ENCODE measurements at regions not wholly inside any gene's neighbourhood (a gene's known extent, or its start where the extent isn't known, plus 50 kb on each side); places are given as distances from the start of the nearest gene placed in this dataset.

DNA sequence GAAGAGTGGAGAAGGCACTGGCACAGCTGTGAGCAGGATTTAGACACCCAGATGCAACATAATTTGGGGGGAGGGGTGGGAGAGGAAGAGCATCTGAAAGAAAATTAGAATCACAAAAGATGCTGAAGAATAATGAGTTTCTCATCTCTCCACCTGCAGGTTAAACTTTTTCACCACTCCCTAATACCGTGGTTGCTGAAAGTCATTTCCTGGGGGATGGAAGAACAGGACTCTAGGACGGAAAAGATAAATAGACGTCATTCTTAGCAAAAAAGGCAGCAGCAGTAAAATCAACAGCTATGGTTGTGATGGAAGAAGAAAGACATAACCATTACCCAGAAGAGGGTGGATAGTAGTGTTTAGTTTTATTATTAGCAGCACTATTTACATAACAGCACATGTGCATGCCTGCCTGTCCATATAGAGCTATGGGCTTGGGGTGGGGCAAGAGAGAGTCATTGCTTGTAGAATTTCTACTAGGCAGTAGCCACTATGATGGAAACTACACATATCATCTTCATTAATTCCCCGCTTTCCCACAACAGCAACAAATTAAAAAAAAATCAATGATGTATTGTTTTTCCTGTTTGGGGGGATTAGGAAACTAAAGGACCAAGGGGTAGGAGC is 212.2 kb downstream of the TRIB2 start:
- H3K27ac ChIP-seq (replicated peaks in 1 of 4), result no peak overlapping the region
- WGBS, result 41% methylated on average over 4 of the region's 4 CpGs
- DNase-seq (ENCODE audit: extremely low spot score), result no peak
- no peaks in the 10 kb centered on the region for H3K27me3 ChIP-seq
- H3K9me3 ChIP-seq, result no peaks in the 10 kb centered on the region
- TF ChIP-seq EP300 (IDR thresholded peaks at IDR 0.05), result no peak
- TF ChIP-seq POLR2AphosphoS5 (IDR thresholded peaks at IDR 0.05), result no peak
- H3K4me3 ChIP-seq, result no peak overlapping the region
- intact Hi-C loops (cut with DNase I), result loop anchor here (10.0 kb wide), 1 partner anchor 474 kb away; no protein-coding TSS in a partner anchor
- H3K4me1 ChIP-seq, result peaks cover 0 to 16% (median 6%) of the 10 kb centered on the region in 4 donors
- H3K36me3 ChIP-seq, result no peaks in the 10 kb centered on the region

DNA sequence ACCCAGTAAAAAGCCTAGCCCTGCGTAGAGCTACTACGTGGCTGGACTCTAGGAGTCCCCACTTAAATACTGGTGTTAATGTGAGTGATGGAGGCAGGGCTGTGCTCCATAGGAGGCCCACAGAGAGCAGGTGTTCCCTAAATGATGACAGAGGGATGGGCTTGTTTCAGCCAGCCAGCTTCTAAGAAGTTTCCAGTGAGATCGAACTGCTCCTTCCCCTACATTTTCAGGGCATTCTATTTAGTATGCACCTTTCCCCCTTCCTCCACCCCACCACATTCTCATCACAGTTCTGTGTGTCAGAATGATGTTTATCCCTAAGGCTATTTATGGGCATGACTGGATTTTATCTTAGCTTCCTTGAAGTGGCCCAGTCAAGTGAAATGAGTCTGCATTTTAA is 213.0 kb downstream of the TRIB2 start:
- TF ChIP-seq POLR2A (IDR thresholded peaks at IDR 0.05; ENCODE audit: low read depth) (no peak), EP300 (IDR thresholded peaks at IDR 0.05) (no peak), POLR2AphosphoS5 (IDR thresholded peaks at IDR 0.05) (no peak)
- TF ChIP-seq, protein P1, sequence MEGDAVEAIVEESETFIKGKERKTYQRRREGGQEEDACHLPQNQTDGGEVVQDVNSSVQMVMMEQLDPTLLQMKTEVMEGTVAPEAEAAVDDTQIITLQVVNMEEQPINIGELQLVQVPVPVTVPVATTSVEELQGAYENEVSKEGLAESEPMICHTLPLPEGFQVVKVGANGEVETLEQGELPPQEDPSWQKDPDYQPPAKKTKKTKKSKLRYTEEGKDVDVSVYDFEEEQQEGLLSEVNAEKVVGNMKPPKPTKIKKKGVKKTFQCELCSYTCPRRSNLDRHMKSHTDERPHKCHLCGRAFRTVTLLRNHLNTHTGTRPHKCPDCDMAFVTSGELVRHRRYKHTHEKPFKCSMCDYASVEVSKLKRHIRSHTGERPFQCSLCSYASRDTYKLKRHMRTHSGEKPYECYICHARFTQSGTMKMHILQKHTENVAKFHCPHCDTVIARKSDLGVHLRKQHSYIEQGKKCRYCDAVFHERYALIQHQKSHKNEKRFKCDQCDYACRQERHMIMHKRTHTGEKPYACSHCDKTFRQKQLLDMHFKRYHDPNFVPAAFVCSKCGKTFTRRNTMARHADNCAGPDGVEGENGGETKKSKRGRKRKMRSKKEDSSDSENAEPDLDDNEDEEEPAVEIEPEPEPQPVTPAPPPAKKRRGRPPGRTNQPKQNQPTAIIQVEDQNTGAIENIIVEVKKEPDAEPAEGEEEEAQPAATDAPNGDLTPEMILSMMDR (IDR thresholded peaks at IDR 0.05), result no peak
- Histone ChIP-seq H3K36me3 (no peaks in the 10 kb centered on the region), H3K27ac (replicated peaks in 1 of 4) (no peak overlapping the region), H3K4me3 (no peak overlapping the region), H3K4me1 (peaks cover 0 to 16% (median 6%) of the 10 kb centered on the region in 4 donors), H3K9me3 (no peaks in the 10 kb centered on the region), H3K27me3 (no peaks in the 10 kb centered on the region)
- no peak for DNase-seq (ENCODE audit: extremely low spot score)
- 88% methylated on average over 3 of the region's 3 CpGs for WGBS
- intact Hi-C loops (cut with DNase I), result loop anchor here (2.0 to 10.0 kb wide), 5 partner anchors 75 to 1067 kb away; partner anchors contain the start of gene TRIB2

DNA sequence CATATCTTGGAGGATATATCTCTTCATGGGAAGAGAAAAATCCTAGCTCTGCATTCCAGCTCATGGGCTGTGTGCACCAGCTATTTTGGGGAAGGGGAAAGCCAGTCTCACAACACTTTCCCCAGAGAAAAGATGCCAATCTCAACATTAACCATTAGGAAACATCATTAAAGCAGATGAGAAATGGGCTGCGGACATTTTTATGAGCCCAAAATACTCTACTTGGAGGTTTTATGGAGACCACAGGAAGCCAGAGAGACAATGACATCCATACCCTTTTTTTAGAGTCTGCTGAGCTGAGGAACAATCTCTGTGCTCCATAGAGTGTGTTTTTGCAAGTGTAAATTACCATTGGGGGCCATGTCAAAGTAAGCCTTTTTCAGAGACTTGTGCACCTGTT is 213.7 kb downstream of the TRIB2 start:
- TF ChIP-seq POLR2AphosphoS5 (IDR thresholded peaks at IDR 0.05) (no peak), EP300 (IDR thresholded peaks at IDR 0.05) (no peak), POLR2A (IDR thresholded peaks at IDR 0.05; ENCODE audit: low read depth) (no peak)
- TF ChIP-seq, protein P1 (IDR thresholded peaks at IDR 0.05), result no peak
- no peak overlapping the region for H3K27ac ChIP-seq (replicated peaks in 1 of 4)
- DNase-seq (ENCODE audit: extremely low spot score), result no peak
- H3K27me3 ChIP-seq, result no peaks in the 10 kb centered on the region
- H3K4me3 ChIP-seq, result no peak overlapping the region
- no peaks in the 10 kb centered on the region for H3K36me3 ChIP-seq
- peaks cover 0 to 16% (median 6%) of the 10 kb centered on the region in 4 donors for H3K4me1 ChIP-seq
- WGBS, result 93% methylated on average over 1 of the region's 1 CpG
- no peaks in the 10 kb centered on the region for H3K9me3 ChIP-seq
- intact Hi-C loops (cut with DNase I), result loop anchor here (2.0 to 10.0 kb wide), 4 partner anchors 74 to 1068 kb away; partner anchors contain the start of gene TRIB2

DNA sequence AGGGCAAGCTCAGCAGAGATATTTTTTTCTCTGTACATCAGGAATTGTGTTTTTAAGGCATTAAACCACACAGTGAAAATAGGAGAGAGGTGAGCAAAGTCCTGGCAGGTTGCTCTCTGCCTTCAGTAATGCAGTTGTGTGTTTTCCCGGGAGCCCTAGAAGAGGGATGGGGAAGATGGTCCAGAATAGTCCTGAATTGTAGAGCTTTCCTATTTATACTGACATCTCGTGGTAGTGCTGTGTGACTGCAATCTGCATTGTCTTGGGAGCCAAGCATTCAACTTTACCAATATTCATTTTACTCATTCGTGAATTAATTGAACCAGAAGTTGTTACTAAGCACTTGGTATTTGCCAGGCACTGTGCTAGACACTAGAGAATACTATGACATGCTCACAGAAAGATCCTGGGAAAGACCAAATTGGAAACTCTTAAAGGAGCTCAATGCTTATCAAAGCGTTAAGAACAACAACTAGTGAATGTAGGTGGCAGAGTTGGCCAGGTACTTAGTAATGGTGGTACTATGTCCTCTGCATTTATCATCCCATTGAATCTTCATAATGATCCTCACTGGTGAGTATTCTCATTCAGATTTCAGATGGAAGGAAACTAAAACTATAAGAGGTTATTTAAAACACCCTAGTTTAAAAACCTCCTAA is 214.6 kb downstream of the TRIB2 start:
- 23% methylated on average over 4 of the region's 4 CpGs for WGBS
- intact Hi-C loops (cut with DNase I), result loop anchor here (2.0 to 10.0 kb wide), 4 partner anchors 73 to 1069 kb away; partner anchors contain the start of gene TRIB2
- no peaks in the 10 kb centered on the region for H3K36me3 ChIP-seq
- no peak overlapping the region for H3K4me3 ChIP-seq
- H3K4me1 ChIP-seq, result peaks cover 0 to 16% (median 6%) of the 10 kb centered on the region in 4 donors
- H3K9me3 ChIP-seq, result no peaks in the 10 kb centered on the region
- no peak overlapping the region for H3K27ac ChIP-seq (replicated peaks in 1 of 4)
- no peaks in the 10 kb centered on the region for H3K27me3 ChIP-seq
- no peak for TF ChIP-seq POLR2A (IDR thresholded peaks at IDR 0.05; ENCODE audit: low read depth)
- TF ChIP-seq, protein P1 (IDR thresholded peaks at IDR 0.05), result peak; percentile 88 to 97 (median 93)
- DNase-seq (ENCODE audit: extremely low spot score), result no peak

GRCh38 chr2:12932192-12932591 is 215.5 kb downstream of the TRIB2 start:
- H3K4me1 ChIP-seq, result peaks cover 0 to 16% (median 6%) of the 10 kb centered on the region in 4 donors
- DNase-seq (ENCODE audit: extremely low spot score), result no peak
- H3K27me3 ChIP-seq, result no peaks in the 10 kb centered on the region
- H3K9me3 ChIP-seq, result no peaks in the 10 kb centered on the region
- intact Hi-C loops (cut with DNase I), result loop anchor here (5.0 to 10.0 kb wide), 3 partner anchors 73 to 1070 kb away; no protein-coding TSS in a partner anchor
- TF ChIP-seq, protein P1 (IDR thresholded peaks at IDR 0.05), result no peak
- TF ChIP-seq EP300 (IDR thresholded peaks at IDR 0.05) (no peak), POLR2AphosphoS5 (IDR thresholded peaks at IDR 0.05) (no peak), POLR2A (IDR thresholded peaks at IDR 0.05; ENCODE audit: low read depth) (no peak)
- no peak overlapping the region for H3K4me3 ChIP-seq
- H3K36me3 ChIP-seq, result no peaks in the 10 kb centered on the region
- no peak overlapping the region for H3K27ac ChIP-seq (replicated peaks in 1 of 4)
- 75% methylated on average over 3 of the region's 3 CpGs for WGBS
